Mesenchymal stem cell (in vitro differentiated cells and primary cell): ENCODE measurements at regions not wholly inside any gene's neighbourhood (a gene's known extent, or its start where the extent isn't known, plus 50 kb on each side); places are given as distances from the start of the nearest gene placed in this dataset.
A peak's percentile ranks its signal among the peaks of the same experiment; 100 is the strongest.

Experiments used
- DNase-seq: peaks from one replicate; pipeline ENCODE4 v3.0.0-alpha.2; 2013
- H2AFZ ChIP-seq: one replicate; pipeline ENCODE4 v1.6.1; 2013; ENCODE audit warnings: low read depth, mild to moderate bottlenecking, control low read depth, inconsistent platforms, low read length, moderate library complexity
- H2AK5ac ChIP-seq: 2 replicates; pipeline ENCODE4 v1.6.1; 2013; ENCODE audit warnings: low read length, moderate library complexity, mild to moderate bottlenecking, inconsistent platforms; ENCODE audit not compliant: severe bottlenecking
- H2BK120ac ChIP-seq: one replicate; pipeline ENCODE4 v1.6.1; 2013; ENCODE audit warnings: low read depth, mild to moderate bottlenecking, inconsistent platforms, low read length, moderate library complexity
- H2BK12ac ChIP-seq, 2 experiments: one replicate each; pipeline ENCODE4 v1.6.1; 2013; ENCODE audit warnings: inconsistent platforms in 2 of 2, low read length in 2 of 2, mild to moderate bottlenecking in 2 of 2, moderate library complexity in 2 of 2, control low read depth in 1 of 2
- H2BK15ac ChIP-seq: one replicate; pipeline ENCODE4 v1.6.1; 2013; ENCODE audit warnings: mild to moderate bottlenecking, low read depth, inconsistent platforms; ENCODE audit not compliant: poor library complexity, severe bottlenecking
- H2BK5ac ChIP-seq: 2 replicates; pipeline ENCODE4 v1.6.1; 2013; ENCODE audit warnings: low read depth, mild to moderate bottlenecking, low read length, control low read depth, inconsistent platforms; ENCODE audit not compliant: poor library complexity, severe bottlenecking
- H3K14ac ChIP-seq, 2 experiments: one replicate each; pipeline ENCODE4 v1.6.1; 2013; ENCODE audit warnings: inconsistent platforms in 2 of 2, low read length in 2 of 2, control low read depth in 1 of 2, mild to moderate bottlenecking in 1 of 2, moderate library complexity in 1 of 2
- H3K18ac ChIP-seq, 2 experiments: one replicate each; pipeline ENCODE4 v1.6.1; 2013; ENCODE audit warnings: inconsistent platforms in 2 of 2, low read length in 2 of 2, control low read depth in 1 of 2, low read depth in 1 of 2, mild to moderate bottlenecking in 1 of 2
- H3K23ac ChIP-seq, 2 experiments: one replicate each; pipeline ENCODE4 v1.6.1; 2013; ENCODE audit warnings: inconsistent platforms in 2 of 2, low read length in 2 of 2, mild to moderate bottlenecking in 2 of 2, moderate library complexity in 2 of 2, control low read depth in 1 of 2
- H3K27ac ChIP-seq: 2 replicates; pipeline ENCODE4 v1.5.1; 2013; ENCODE audit warnings: mild to moderate bottlenecking, moderate library complexity, low read length, control low read depth, inconsistent platforms; ENCODE audit not compliant: poor library complexity, severe bottlenecking
- H3K27me3 ChIP-seq, 2 experiments: 2 replicates each; pipeline versions ENCODE4 v1.6.1 to v1.7.0; 2013; ENCODE audit warnings: low read length in 2 of 2, mild to moderate bottlenecking in 2 of 2, moderate library complexity in 2 of 2, control low read depth in 1 of 2, inconsistent platforms in 1 of 2; ENCODE audit not compliant: control insufficient read depth in 1 of 2, insufficient read depth in 1 of 2
- H3K36me3 ChIP-seq, 2 experiments: 2 replicates each; pipeline versions ENCODE4 v1.6.1 to v1.7.0; 2013; ENCODE audit warnings: low read length in 2 of 2, control low read depth in 1 of 2, inconsistent platforms in 1 of 2, low read depth in 1 of 2, mild to moderate bottlenecking in 1 of 2; ENCODE audit not compliant: insufficient read depth in 2 of 2, control insufficient read depth in 1 of 2
- H3K4ac ChIP-seq, 2 experiments: one replicate each; pipeline ENCODE4 v1.6.1; 2013; ENCODE audit warnings: inconsistent platforms in 2 of 2, low read length in 2 of 2, mild to moderate bottlenecking in 2 of 2, moderate library complexity in 2 of 2, control low read depth in 1 of 2, low read depth in 1 of 2
- H3K4me1 ChIP-seq: 2 replicates; pipeline ENCODE4 v1.6.1; 2013; ENCODE audit warnings: low read depth, low read length, control low read depth; ENCODE audit not compliant: control insufficient read depth, insufficient read depth
- H3K4me2 ChIP-seq: 2 replicates; pipeline ENCODE4 v1.6.1; 2013; ENCODE audit warnings: low read length, mild to moderate bottlenecking, inconsistent platforms; ENCODE audit not compliant: poor library complexity, severe bottlenecking
- H3K4me3 ChIP-seq, 2 experiments: 2 replicates each; pipeline versions ENCODE4 v1.5.1 to v1.7.0; 2013; ENCODE audit warnings: low read length in 2 of 2, mild to moderate bottlenecking in 2 of 2, control low read depth in 1 of 2, low read depth in 1 of 2; ENCODE audit not compliant: insufficient read depth in 1 of 2
- H3K79me1 ChIP-seq: replicated peaks from 2 replicates; pipeline ENCODE4 v1.6.1; 2013; ENCODE audit warnings: mild to moderate bottlenecking, control low read depth, low read length, inconsistent platforms; ENCODE audit not compliant: poor library complexity, severe bottlenecking
- H3K9ac ChIP-seq: 2 replicates; pipeline ENCODE4 v1.7.0; 2013; ENCODE audit warnings: mild to moderate bottlenecking, low read length, moderate library complexity
- H3K9me3 ChIP-seq: 2 replicates; pipeline ENCODE4 v1.7.0; 2013; ENCODE audit warnings: mild to moderate bottlenecking, low read length; ENCODE audit not compliant: control insufficient read depth
- H4K8ac ChIP-seq: one replicate; pipeline ENCODE4 v1.6.1; 2013; ENCODE audit warnings: inconsistent platforms, mild to moderate bottlenecking, low read length, moderate library complexity
- H4K91ac ChIP-seq: one replicate; pipeline ENCODE4 v1.6.1; 2013; ENCODE audit warnings: mild to moderate bottlenecking, low read length, inconsistent platforms
- WGBS: methylation state at CpG from one replicate; pipeline ENCODE4 v1.1.7; 2013; ENCODE audit warnings: mixed read lengths; 5-methylcytosine and 5-hydroxymethylcytosine counted together

GRCh38 chr4:144820011-144820727, 174.2 kb downstream of the HHIP start:
- Histone ChIP-seq H3K9me3 (no peaks in the 10 kb centered on the region), H3K23ac (no peak overlapping the region), H3K4me1 (no peaks in the 10 kb centered on the region), H2AK5ac (no peak overlapping the region), H3K4me3 (no peak overlapping the region), H3K36me3 (no peaks in the 10 kb centered on the region), H2AFZ (no peak overlapping the region), H3K4ac (no peak overlapping the region), H3K79me1 (no peaks in the 10 kb centered on the region), H4K8ac (no peak overlapping the region), H2BK5ac (no peak overlapping the region), H2BK120ac (no peak overlapping the region), H2BK15ac (no peak overlapping the region), H2BK12ac (no peak overlapping the region), H3K27me3 (peaks cover 0 to 24% of the 10 kb centered on the region in 2 experiments), H3K27ac (peak overlapping the region; percentile 74), H3K9ac (no peak overlapping the region), H3K14ac (no peak overlapping the region), H4K91ac (no peak overlapping the region), H3K4me2 (no peak overlapping the region), H3K18ac (no peak overlapping the region)
- DNase-seq: no peak
- 83% methylated on average over 2 of the region's 2 CpGs for whole genome bisulfite sequencing

- Histone ChIP-seq H3K14ac (no peak overlapping the region), H2BK120ac (no peak overlapping the region), H4K91ac (no peak overlapping the region), H3K79me1 (no peaks in the 10 kb centered on the region), H2BK5ac (no peak overlapping the region), H3K4me2 (no peak overlapping the region), H3K9ac (no peak overlapping the region), H3K36me3 (no peaks in the 10 kb centered on the region), H3K18ac (no peak overlapping the region), H3K23ac (no peak overlapping the region), H3K9me3 (no peaks in the 10 kb centered on the region), H2AFZ (no peak overlapping the region), H3K4ac (no peak overlapping the region), H3K4me3 (no peak overlapping the region), H3K4me1 (no peaks in the 10 kb centered on the region), H2BK15ac (no peak overlapping the region), H3K27me3 (peaks cover 0 to 18% of the 10 kb centered on the region in 2 experiments), H2AK5ac (no peak overlapping the region), H3K27ac (peak overlapping the region; percentile 74), H4K8ac (no peak overlapping the region), H2BK12ac (no peak overlapping the region)
- DNase-seq: no peak
- WGBS: 66% methylated on average over 2 of the region's 2 CpGs
Observed at GRCh38 chr4:144820728-144821085, 174.8 kb downstream of the HHIP start.

GRCh38 chr4:144831971-144832370, 186.0 kb downstream of the HHIP start:
- Histone ChIP-seq H3K18ac (no peak overlapping the region), H2BK5ac (no peak overlapping the region)
- 93% methylated on average over 2 of the region's 2 CpGs for WGBS

GRCh38 chr4:144845411-144845810, 199.5 kb downstream of the HHIP start:
- Histone ChIP-seq H3K79me1 (no peaks in the 10 kb centered on the region), H3K4me2 (no peak overlapping the region), H3K18ac (no peak overlapping the region), H2AFZ (no peak overlapping the region), H4K91ac (no peak overlapping the region), H2BK15ac (no peak overlapping the region), H3K4me3 (no peak overlapping the region), H2AK5ac (no peak overlapping the region), H3K9me3 (peaks cover 10% of the 10 kb centered on the region), H3K9ac (no peak overlapping the region), H4K8ac (no peak overlapping the region), H3K23ac (no peak overlapping the region), H2BK120ac (no peak overlapping the region), H3K4ac (no peak overlapping the region), H2BK12ac (no peak overlapping the region), H3K4me1 (no peaks in the 10 kb centered on the region), H3K36me3 (no peaks in the 10 kb centered on the region), H3K27me3 (no peaks in the 10 kb centered on the region), H2BK5ac (no peak overlapping the region), H3K27ac (no peak overlapping the region), H3K14ac (no peak overlapping the region)
- no peak for DNase-seq
- 90% methylated on average over 8 of the region's 8 CpGs for WGBS

More at GRCh38 chr4:144831971-144832370, 186.0 kb downstream of the HHIP start:
- no peaks in the 10 kb centered on the region for H3K4me1 ChIP-seq
- H2AK5ac ChIP-seq: no peak overlapping the region
- H3K27ac ChIP-seq: no peak overlapping the region
- no peaks in the 10 kb centered on the region for H3K36me3 ChIP-seq
- no peak overlapping the region for H4K91ac ChIP-seq
- no peak overlapping the region for H3K14ac ChIP-seq
- H4K8ac ChIP-seq: no peak overlapping the region
- no peak overlapping the region for H3K4me3 ChIP-seq
- H2AFZ ChIP-seq: no peak overlapping the region
- no peak overlapping the region for H3K23ac ChIP-seq
- no peak overlapping the region for H3K9ac ChIP-seq
- no peak overlapping the region for H2BK15ac ChIP-seq
- no peak overlapping the region for H3K4me2 ChIP-seq
- no peaks in the 10 kb centered on the region for H3K9me3 ChIP-seq
- H2BK120ac ChIP-seq: no peak overlapping the region
- H2BK12ac ChIP-seq: no peak overlapping the region
- no peak for DNase-seq
- no peaks in the 10 kb centered on the region for H3K79me1 ChIP-seq
- no peaks in the 10 kb centered on the region for H3K27me3 ChIP-seq
- H3K4ac ChIP-seq: no peak overlapping the region
